ENCODE measurements at regions not wholly inside any gene's neighbourhood (a gene's known extent, or its start where the extent isn't known, plus 50 kb on each side); places are given as distances from the start of the nearest gene placed in this dataset.
"Not testable (repeated sequence)": the region's sequence is repeated elsewhere in the genome, so short reads cannot be mapped to it uniquely, and the experiment has no call there.

GRCh38 chr1:184851822-184852746 is 97.4 kb upstream of the EDEM3 start:
- DNase-seq = no peak

- DNase-seq = peak; percentile 77
Measured at GRCh38 chr1:184843732-184844495, 89.3 kb upstream of the EDEM3 start.

- peak; percentile 80 for DNase-seq
Measured at GRCh38 chr1:184840596-184840995, 85.9 kb upstream of the EDEM3 start.

- DNase-seq = no peak
Measured at GRCh38 chr1:184838504-184838951, 83.9 kb upstream of the EDEM3 start.

GRCh38 chr1:184836934-184837895 is 82.6 kb upstream of the EDEM3 start:
- no peak for DNase-seq

GRCh38 chr1:184836141-184836540 is 81.5 kb upstream of the EDEM3 start:
- DNase-seq = no peak

GRCh38 chr1:184833994-184834393 is 79.3 kb upstream of the EDEM3 start:
- DNase-seq = not testable (repeated sequence)

GRCh38 chr1:184832517-184832916 is 77.9 kb upstream of the EDEM3 start:
- DNase-seq = no peak

- not testable (repeated sequence) for DNase-seq
Measured at GRCh38 chr1:184829496-184829895, 74.8 kb upstream of the EDEM3 start.

- DNase-seq = no peak
Measured at GRCh38 chr1:184828369-184828717, 73.7 kb upstream of the EDEM3 start.

GRCh38 chr1:184827600-184828368 is 73.1 kb upstream of the EDEM3 start:
- DNase-seq = no peak

- DNase-seq = no peak
Measured at GRCh38 chr1:184826001-184826400, 71.3 kb upstream of the EDEM3 start.

- no peak for DNase-seq
Measured at GRCh38 chr1:184825571-184825970, 70.9 kb upstream of the EDEM3 start.

GRCh38 chr1:184824691-184825323 is 70.1 kb upstream of the EDEM3 start:
- DNase-seq = no peak

GRCh38 chr1:184823080-184823479 is 68.4 kb upstream of the EDEM3 start:
- no peak for DNase-seq

- no peak for DNase-seq
Measured at GRCh38 chr1:184822267-184822666, 67.6 kb upstream of the EDEM3 start.

- no peak for DNase-seq
Measured at GRCh38 chr1:184821658-184822057, 67.0 kb upstream of the EDEM3 start.

GRCh38 chr1:184820956-184821355 is 66.3 kb upstream of the EDEM3 start:
- DNase-seq = no peak

GRCh38 chr1:184820218-184820750 is 65.6 kb upstream of the EDEM3 start:
- DNase-seq = no peak

GRCh38 chr1:184818646-184819045 is 64.0 kb upstream of the EDEM3 start:
- no peak for DNase-seq

- not testable (repeated sequence) for DNase-seq
Measured at GRCh38 chr1:184817003-184817402, 62.3 kb upstream of the EDEM3 start.
